ENCODE measurements at regions not wholly inside any gene's neighbourhood (a gene's known extent, or its start where the extent isn't known, plus 50 kb on each side); places are given as distances from the start of the nearest gene placed in this dataset.
A peak's percentile ranks its signal among the peaks of the same experiment; 100 is the strongest.
"Not testable (repeated sequence)": the region's sequence is repeated elsewhere in the genome, so short reads cannot be mapped to it uniquely, and the experiment has no call there.

DNA sequence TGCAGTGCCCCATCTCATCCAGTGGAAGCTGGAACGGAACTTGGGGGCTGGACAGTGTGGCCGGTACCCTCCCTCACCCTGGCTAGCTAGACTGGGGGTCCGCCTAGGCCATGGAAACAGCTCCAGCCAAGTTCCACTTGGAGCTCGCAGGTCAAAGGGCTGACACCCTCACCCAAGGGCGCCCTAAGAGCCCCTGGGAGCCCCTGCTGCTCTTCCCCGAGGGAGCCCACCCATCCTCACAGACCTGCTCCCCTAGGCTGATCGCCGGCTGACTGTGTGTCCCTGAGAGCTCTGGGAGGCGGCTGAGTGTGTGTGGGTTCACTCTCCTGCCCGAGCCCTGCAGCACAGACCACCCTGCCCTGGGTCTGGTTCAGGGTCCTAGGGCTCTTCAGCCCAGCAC is 118.2 kb upstream of the OTOS start:
- peaks cover 9% of the 10 kb centered on the region for H3K4me1 ChIP-seq (ENCODE audit: control insufficient read depth, insufficient read depth, low read length)
- H3K4me3 ChIP-seq (ENCODE audit: low read length): no peak overlapping the region
- H3K27me3 ChIP-seq (ENCODE audit: control insufficient read depth, insufficient read depth): no peaks in the 10 kb centered on the region
- H3K27ac ChIP-seq (ENCODE audit: low read length): peak overlapping the region; percentile 96
- ATAC-seq (peak; percentile 1), DNase-seq (peak in 1 of 3 donors; percentile 28)
- 83% methylated on average over 10 of the region's 10 CpGs for WGBS
- intact Hi-C loops (cut with DNase I): no loop called here
- peaks cover 1% of the 10 kb centered on the region for H3K9me3 ChIP-seq (ENCODE audit: control insufficient read depth, low read length)

GRCh38 chr2:240259201-240259923 is 118.9 kb upstream of the OTOS start:
- Histone ChIP-seq H3K9me3 (ENCODE audit: control insufficient read depth, low read length) (peaks cover 1% of the 10 kb centered on the region), H3K4me1 (ENCODE audit: control insufficient read depth, insufficient read depth, low read length) (peaks cover 9% of the 10 kb centered on the region), H3K4me3 (ENCODE audit: low read length) (no peak overlapping the region), H3K27me3 (ENCODE audit: control insufficient read depth, insufficient read depth) (no peaks in the 10 kb centered on the region), H3K27ac (ENCODE audit: low read length) (peak overlapping the region; percentile 98)
- intact Hi-C loops (cut with DNase I): no loop called here
- DNase-seq (peak; percentile 84 to 92 (median 92)), ATAC-seq (peak; percentile 90)
- 21% methylated on average over 17 of the region's 17 CpGs for WGBS

DNA sequence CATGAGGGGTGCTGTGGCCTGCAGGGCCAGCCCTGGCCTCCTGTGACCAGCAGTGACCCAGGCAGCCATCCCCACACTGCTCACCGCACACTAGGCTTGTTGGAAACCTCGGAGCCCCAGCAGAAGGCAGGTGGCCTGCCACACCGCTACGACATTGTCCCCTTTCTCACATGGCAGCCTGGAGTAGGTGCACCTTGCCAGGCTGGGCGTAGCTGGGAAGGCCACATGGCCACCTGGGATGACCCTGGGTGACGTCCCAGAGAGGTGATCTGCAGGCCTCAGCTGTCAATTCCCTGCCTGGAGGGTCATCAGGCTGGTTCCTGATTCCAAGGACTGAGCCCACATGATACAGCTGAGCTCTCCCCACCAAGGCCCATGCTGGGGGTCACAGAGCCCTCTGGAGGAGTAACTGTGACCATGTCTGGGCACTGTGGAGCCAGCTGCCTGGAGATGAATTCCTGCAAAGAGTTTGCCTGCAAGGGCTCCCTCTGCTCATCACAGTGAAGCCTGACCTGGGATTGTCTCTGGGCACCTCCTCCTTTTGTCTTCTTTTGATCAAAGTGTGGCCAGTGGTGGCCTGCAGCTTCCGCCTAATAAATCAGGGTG is 119.6 kb upstream of the OTOS start:
- Histone ChIP-seq H3K4me3 (ENCODE audit: low read length) (no peak overlapping the region), H3K27me3 (ENCODE audit: control insufficient read depth, insufficient read depth) (no peaks in the 10 kb centered on the region), H3K9me3 (ENCODE audit: control insufficient read depth, low read length) (peaks cover 1% of the 10 kb centered on the region), H3K4me1 (ENCODE audit: control insufficient read depth, insufficient read depth, low read length) (peaks cover 9% of the 10 kb centered on the region), H3K27ac (ENCODE audit: low read length) (peak overlapping the region; percentile 98)
- WGBS: 64% methylated on average over 7 of the region's 7 CpGs
- intact Hi-C loops (cut with DNase I): no loop called here
- DNase-seq (peak in 1 of 3 donors; percentile 61), ATAC-seq (peak in 1 of 2 donors; percentile 6)

- no peak for DNase-seq
- peaks cover 9% of the 10 kb centered on the region for H3K4me1 ChIP-seq (ENCODE audit: control insufficient read depth, insufficient read depth, low read length)
- peak overlapping the region; percentile 98 for H3K27ac ChIP-seq (ENCODE audit: low read length)
- no peak overlapping the region for H3K4me3 ChIP-seq (ENCODE audit: low read length)
- 81% methylated on average over 4 of the region's 4 CpGs for WGBS
- no peak for ATAC-seq
- H3K27me3 ChIP-seq (ENCODE audit: control insufficient read depth, insufficient read depth): no peaks in the 10 kb centered on the region
- H3K9me3 ChIP-seq (ENCODE audit: control insufficient read depth, low read length): peaks cover 1% of the 10 kb centered on the region
- intact Hi-C loops (cut with DNase I): no loop called here
Measured at GRCh38 chr2:240260664-240261063, 120.2 kb upstream of the OTOS start.

- H3K4me1 ChIP-seq (ENCODE audit: control insufficient read depth, insufficient read depth, low read length); H3K9me3 ChIP-seq (ENCODE audit: control insufficient read depth, low read length); H3K27me3 ChIP-seq (ENCODE audit: control insufficient read depth, insufficient read depth); intact Hi-C loops (cut with DNase I); ATAC-seq; H3K4me3 ChIP-seq (ENCODE audit: low read length); DNase-seq; H3K27ac ChIP-seq (ENCODE audit: low read length): not testable (repeated sequence)
- 45% methylated on average over 1 of the region's 1 CpG for WGBS
Measured at GRCh38 chr2:240262578-240262977, 122.1 kb upstream of the OTOS start.

GRCh38 chr2:240269380-240269779 is 128.9 kb upstream of the OTOS start:
- Histone ChIP-seq H3K9me3 (ENCODE audit: control insufficient read depth, low read length) (no peaks in the 10 kb centered on the region), H3K4me3 (ENCODE audit: low read length) (no peak overlapping the region), H3K27ac (ENCODE audit: low read length) (no peak overlapping the region), H3K4me1 (ENCODE audit: control insufficient read depth, insufficient read depth, low read length) (no peaks in the 10 kb centered on the region), H3K27me3 (ENCODE audit: control insufficient read depth, insufficient read depth) (no peaks in the 10 kb centered on the region)
- DNase-seq (no peak), ATAC-seq (no peak)
- whole genome bisulfite sequencing: 81% methylated on average over 3 of the region's 3 CpGs
- intact Hi-C loops (cut with DNase I): no loop called here

GRCh38 chr2:240269886-240270285 is 129.4 kb upstream of the OTOS start:
- H3K4me3 ChIP-seq (ENCODE audit: low read length): no peak overlapping the region
- no peaks in the 10 kb centered on the region for H3K4me1 ChIP-seq (ENCODE audit: control insufficient read depth, insufficient read depth, low read length)
- H3K27me3 ChIP-seq (ENCODE audit: control insufficient read depth, insufficient read depth): no peaks in the 10 kb centered on the region
- ATAC-seq (no peak), DNase-seq (no peak)
- 94% methylated on average over 1 of the region's 1 CpG for WGBS
- intact Hi-C loops (cut with DNase I): no loop called here
- no peak overlapping the region for H3K27ac ChIP-seq (ENCODE audit: low read length)
- no peaks in the 10 kb centered on the region for H3K9me3 ChIP-seq (ENCODE audit: control insufficient read depth, low read length)

GRCh38 chr2:240271716-240272341 is 131.4 kb upstream of the OTOS start:
- no peak for DNase-seq
- no peaks in the 10 kb centered on the region for H3K27me3 ChIP-seq (ENCODE audit: control insufficient read depth, insufficient read depth)
- H3K27ac ChIP-seq (ENCODE audit: low read length): no peak overlapping the region
- no peak overlapping the region for H3K4me3 ChIP-seq (ENCODE audit: low read length)
- ATAC-seq: no peak
- WGBS: 72% methylated on average over 4 of the region's 4 CpGs
- H3K4me1 ChIP-seq (ENCODE audit: control insufficient read depth, insufficient read depth, low read length): no peaks in the 10 kb centered on the region
- no peaks in the 10 kb centered on the region for H3K9me3 ChIP-seq (ENCODE audit: control insufficient read depth, low read length)
- intact Hi-C loops (cut with DNase I): no loop called here

DNA sequence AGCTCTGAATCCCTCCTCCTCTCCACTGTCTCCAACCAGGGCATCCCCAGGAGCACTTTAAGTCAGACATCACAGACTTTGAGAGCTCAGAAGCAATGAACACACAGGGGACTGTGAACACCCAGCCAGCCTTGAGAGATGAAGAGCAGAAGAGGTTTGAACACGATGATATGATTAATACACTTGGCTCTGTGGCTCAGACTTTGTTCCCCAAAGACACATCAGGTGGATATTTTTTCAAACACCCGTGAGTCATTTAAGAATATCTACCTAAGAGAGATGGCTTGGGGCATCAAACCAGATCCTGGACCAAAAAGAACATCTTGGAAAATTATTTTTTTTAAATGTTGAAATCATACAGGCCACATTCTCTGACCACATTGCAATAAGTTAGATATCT is 134.9 kb upstream of the OTOS start:
- WGBS: 40% methylated on average over 2 of the region's 2 CpGs

GRCh38 chr2:240277073-240277806 is 136.8 kb upstream of the OTOS start:
- H3K27ac ChIP-seq (ENCODE audit: low read length): no peak overlapping the region
- no peak overlapping the region for H3K4me3 ChIP-seq (ENCODE audit: low read length)
- no peaks in the 10 kb centered on the region for H3K9me3 ChIP-seq (ENCODE audit: control insufficient read depth, low read length)
- H3K27me3 ChIP-seq (ENCODE audit: control insufficient read depth, insufficient read depth): no peaks in the 10 kb centered on the region
- no peaks in the 10 kb centered on the region for H3K4me1 ChIP-seq (ENCODE audit: control insufficient read depth, insufficient read depth, low read length)
- no peak for DNase-seq
- intact Hi-C loops (cut with DNase I): no loop called here
- peak; percentile 68 to 71 for ATAC-seq
- WGBS: 59% methylated on average over 8 of the region's 8 CpGs

More for the DNA sequence above, 134.9 kb upstream of the OTOS start:
- no peak overlapping the region for H3K27ac ChIP-seq (ENCODE audit: low read length)
- no peak for ATAC-seq
- H3K9me3 ChIP-seq (ENCODE audit: control insufficient read depth, low read length): no peaks in the 10 kb centered on the region
- H3K27me3 ChIP-seq (ENCODE audit: control insufficient read depth, insufficient read depth): no peaks in the 10 kb centered on the region
- no peak for DNase-seq
- intact Hi-C loops (cut with DNase I): no loop called here
- no peaks in the 10 kb centered on the region for H3K4me1 ChIP-seq (ENCODE audit: control insufficient read depth, insufficient read depth, low read length)
- no peak overlapping the region for H3K4me3 ChIP-seq (ENCODE audit: low read length)

Data from right cardiac atrium (tissue), 5 donors.